Smooth muscle cell (in vitro differentiated cells): ENCODE measurements at regions not wholly inside any gene's neighbourhood (a gene's known extent, or its start where the extent isn't known, plus 50 kb on each side); places are given as distances from the start of the nearest gene placed in this dataset.

ENCODE experiments used
- DNase-seq: peaks from one replicate; lab custom pipeline; 2025; ENCODE audit not compliant: unreplicated experiment; lab: John Stamatoyannopoulos, UW
- H2AFZ ChIP-seq: fragments of 200-600 bp; sonication (generic); 2 replicates; pipeline ENCODE4 v1.6.0; 2016; ENCODE audit warnings: antibody characterized with exemption, low read depth, mild to moderate bottlenecking
- H3F3A ChIP-seq: fragments of 200-600 bp; sonication (generic); 2 replicates; pipeline ENCODE4 v1.6.0; 2017; ENCODE audit warnings: antibody characterized with exemption, low read depth
- H3K27ac ChIP-seq: fragments of 200-600 bp; sonication (generic); 2 replicates; pipeline ENCODE4 v1.5.1; 2016; ENCODE audit warnings: low read depth, mild to moderate bottlenecking
- H3K27me3 ChIP-seq: fragments of 200-600 bp; sonication (generic); 2 replicates; pipeline ENCODE4 v1.6.1; 2016; ENCODE audit warnings: low read depth, mild to moderate bottlenecking
- H3K36me3 ChIP-seq: fragments of 200-600 bp; sonication (generic); 2 replicates; pipeline ENCODE4 v1.5.1; 2016; ENCODE audit warnings: low read depth
- H3K4me1 ChIP-seq: fragments of 200-600 bp; sonication (generic); 2 replicates; pipeline ENCODE4 v1.5.1; 2016; ENCODE audit warnings: low read depth
- H3K4me2 ChIP-seq: fragments of 200-600 bp; sonication (generic); 2 replicates; pipeline ENCODE4 v1.6.0; 2016; ENCODE audit warnings: mild to moderate bottlenecking
- H3K4me3 ChIP-seq: fragments of 200-600 bp; sonication (generic); 2 replicates; pipeline ENCODE4 v1.5.1; 2016; ENCODE audit warnings: mild to moderate bottlenecking
- H3K79me2 ChIP-seq: fragments of 200-600 bp; sonication (generic); 2 replicates; pipeline ENCODE4 v1.6.0; 2016; ENCODE audit warnings: low read depth, mild to moderate bottlenecking
- H3K9ac ChIP-seq: fragments of 200-600 bp; sonication (generic); 2 replicates; pipeline ENCODE4 v1.6.0; 2016; ENCODE audit warnings: low read depth
- H3K9me3 ChIP-seq: fragments of 200-600 bp; sonication (generic); replicated peaks from 2 replicates; pipeline ENCODE4 v1.5.1; 2016; ENCODE audit warnings: low read depth
- H4K20me1 ChIP-seq: fragments of 200-600 bp; sonication (generic); 2 replicates; pipeline ENCODE4 v1.6.0; 2016; ENCODE audit warnings: low read depth
- CTCF ChIP-seq: fragments of 200-600 bp; sonication (generic); IDR thresholded peaks from 2 replicates; pipeline ENCODE4 v1.5.1; 2017; ENCODE audit warnings: borderline replicate concordance, mild to moderate bottlenecking, antibody characterized with exemption; ENCODE audit not compliant: insufficient read depth, poor library complexity, severe bottlenecking
- WGBS: methylation state at CpG from one replicate; pipeline ENCODE4 v1.1.7; 2016; ENCODE audit warnings: low lambda C conversion rate; 5-methylcytosine and 5-hydroxymethylcytosine counted together

GRCh38 chr6:168196385-168196860 is 117.4 kb upstream of the FRMD1 start:
- no peaks in the 10 kb centered on the region for H3K9me3 ChIP-seq
- no peaks in the 10 kb centered on the region for H3F3A ChIP-seq
- no peak for TF ChIP-seq CTCF
- H3K4me3 ChIP-seq, result no peak overlapping the region
- WGBS, result 81% methylated on average over 14 of the region's 14 CpGs
- no peak overlapping the region for H3K27ac ChIP-seq
- H2AFZ ChIP-seq, result no peak overlapping the region
- no peak overlapping the region for H3K4me2 ChIP-seq
- no peaks in the 10 kb centered on the region for H3K36me3 ChIP-seq
- H3K79me2 ChIP-seq, result no peaks in the 10 kb centered on the region
- no peak for DNase-seq
- no peaks in the 10 kb centered on the region for H4K20me1 ChIP-seq
- no peak overlapping the region for H3K9ac ChIP-seq
- no peaks in the 10 kb centered on the region for H3K4me1 ChIP-seq
- H3K27me3 ChIP-seq, result peaks cover 14% of the 10 kb centered on the region

- H3K79me2 ChIP-seq, result no peaks in the 10 kb centered on the region
- 91% methylated on average over 10 of the region's 10 CpGs for WGBS
- peaks cover 14% of the 10 kb centered on the region for H3K27me3 ChIP-seq
- no peak for DNase-seq
- no peak overlapping the region for H2AFZ ChIP-seq
- no peak overlapping the region for H3K4me3 ChIP-seq
- no peaks in the 10 kb centered on the region for H3K36me3 ChIP-seq
- no peak for TF ChIP-seq CTCF
- no peak overlapping the region for H3K27ac ChIP-seq
- no peaks in the 10 kb centered on the region for H3K4me1 ChIP-seq
- no peaks in the 10 kb centered on the region for H3F3A ChIP-seq
- no peak overlapping the region for H3K4me2 ChIP-seq
- no peaks in the 10 kb centered on the region for H4K20me1 ChIP-seq
- no peaks in the 10 kb centered on the region for H3K9me3 ChIP-seq
- no peak overlapping the region for H3K9ac ChIP-seq
Observed at GRCh38 chr6:168195712-168196111, 116.7 kb upstream of the FRMD1 start.

GRCh38 chr6:168194732-168195567 is 115.9 kb upstream of the FRMD1 start:
- no peaks in the 10 kb centered on the region for H3K4me1 ChIP-seq
- H2AFZ ChIP-seq, result no peak overlapping the region
- H3K4me2 ChIP-seq, result no peak overlapping the region
- WGBS, result 85% methylated on average over 19 of the region's 19 CpGs
- no peak overlapping the region for H3K9ac ChIP-seq
- H3K9me3 ChIP-seq, result no peaks in the 10 kb centered on the region
- peaks cover 14% of the 10 kb centered on the region for H3K27me3 ChIP-seq
- no peak overlapping the region for H3K27ac ChIP-seq
- no peaks in the 10 kb centered on the region for H3K36me3 ChIP-seq
- H3K79me2 ChIP-seq, result no peaks in the 10 kb centered on the region
- no peaks in the 10 kb centered on the region for H3F3A ChIP-seq
- no peak for TF ChIP-seq CTCF
- no peak overlapping the region for H3K4me3 ChIP-seq
- no peaks in the 10 kb centered on the region for H4K20me1 ChIP-seq
- DNase-seq, result no peak
